ENCODE measurements at regions not wholly inside any gene's neighbourhood (a gene's known extent, or its start where the extent isn't known, plus 50 kb on each side); places are given as distances from the start of the nearest gene placed in this dataset.
"Not testable (repeated sequence)": the region's sequence is repeated elsewhere in the genome, so short reads cannot be mapped to it uniquely, and the experiment has no call there.

- POLR2A ChIA-PET: no interaction called here
- CTCF ChIA-PET: interaction anchor here (0.9 kb wide), 1 partner anchor 12 kb away, joined by 3 read pairs; no protein-coding TSS in a partner anchor
Measured at GRCh38 chr7:131869169-131869844, 312.9 kb upstream of the PODXL start.

- CTCF ChIA-PET: no interaction called here
- POLR2A ChIA-PET: no interaction called here
Measured at GRCh38 chr7:131867461-131867860, 311.0 kb upstream of the PODXL start.

DNA sequence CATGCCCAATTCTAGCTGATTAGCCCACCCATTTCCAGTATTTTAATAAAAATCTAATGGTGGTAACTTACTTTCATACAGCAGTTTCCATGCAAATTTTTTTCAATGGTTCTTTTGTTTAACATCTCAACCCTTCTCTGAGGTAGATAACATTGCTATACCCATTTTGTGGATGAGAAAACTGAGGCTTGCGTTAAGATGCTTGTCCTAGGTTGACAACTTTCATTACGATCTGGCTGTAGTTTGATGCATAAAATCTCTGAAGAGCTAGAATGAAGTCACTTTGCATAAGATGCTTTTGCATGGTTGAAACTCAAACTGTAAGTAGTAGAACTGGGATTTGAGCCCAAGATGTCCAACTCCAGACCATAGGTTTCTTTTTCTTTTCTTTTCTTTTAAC, 309.5 kb upstream of the PODXL start:
- ChIA-PET CTCF (no interaction called here), POLR2A (no interaction called here)

GRCh38 chr7:131861620-131862346, 305.4 kb upstream of the PODXL start:
- CTCF ChIA-PET: no interaction called here
- POLR2A ChIA-PET: no interaction called here

DNA sequence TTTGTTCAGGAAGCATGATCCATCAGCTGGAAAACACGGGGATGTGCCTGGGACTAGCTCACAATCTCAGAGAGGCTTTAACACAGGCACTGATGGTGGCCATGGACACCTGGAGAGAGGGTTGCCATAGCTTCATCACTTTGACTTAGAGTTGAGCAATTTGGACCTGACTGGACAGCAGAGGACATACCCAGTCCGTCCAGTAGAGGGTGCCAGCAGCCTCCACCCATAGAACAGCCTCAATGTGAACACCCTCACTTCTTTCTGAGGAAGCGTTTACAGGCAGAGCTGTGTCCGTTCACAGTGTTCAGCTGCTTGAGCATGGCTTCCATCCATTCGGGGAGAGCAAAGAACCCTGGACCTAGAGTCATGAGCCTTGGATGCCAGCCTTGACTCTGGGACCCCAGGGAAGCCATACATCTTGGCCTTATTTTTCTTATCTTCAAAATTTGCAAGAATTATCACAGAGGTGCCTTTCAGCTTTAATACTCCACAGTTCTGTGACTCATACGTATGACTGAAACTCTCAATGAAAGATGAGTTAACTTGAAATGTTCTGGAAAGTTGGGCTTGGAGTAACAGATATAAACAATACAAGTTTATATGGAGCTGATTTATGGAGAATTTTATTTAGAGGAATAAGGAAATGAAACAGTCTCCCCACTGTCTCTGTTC, 302.9 kb upstream of the PODXL start:
- POLR2A ChIA-PET: no interaction called here

DNA sequence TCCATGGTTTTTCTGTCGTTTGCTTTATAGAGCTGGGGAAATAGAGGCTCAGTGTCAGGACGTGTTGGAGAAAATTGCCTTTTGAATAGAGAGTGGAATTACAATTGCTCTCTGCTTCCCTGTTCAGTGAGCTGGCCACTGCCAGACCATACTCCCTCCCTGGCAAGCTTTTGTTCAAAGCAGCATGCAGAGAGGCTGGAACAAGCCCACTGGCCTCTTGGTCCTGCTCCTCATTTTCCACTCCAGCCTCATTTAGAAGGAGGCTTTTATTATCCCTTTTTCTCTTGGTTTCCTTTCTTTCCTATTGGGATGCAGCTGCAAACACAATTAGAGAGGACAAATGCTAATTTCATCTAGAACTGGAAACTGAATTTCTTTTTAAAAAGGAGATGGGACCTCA, 302.2 kb upstream of the PODXL start:
- CTCF ChIA-PET: interaction anchor here (0.6 to 1.6 kb wide), 3 partner anchors 9 to 84 kb away, joined by 3 to 5 read pairs (median 3); no protein-coding TSS in a partner anchor
- POLR2A ChIA-PET: no interaction called here

More for the DNA sequence above, 302.9 kb upstream of the PODXL start:
- CTCF ChIA-PET: interaction anchor here (0.6 to 1.6 kb wide), 4 partner anchors 10 to 164 kb away, joined by 3 to 5 read pairs (median 4); no protein-coding TSS in a partner anchor

DNA sequence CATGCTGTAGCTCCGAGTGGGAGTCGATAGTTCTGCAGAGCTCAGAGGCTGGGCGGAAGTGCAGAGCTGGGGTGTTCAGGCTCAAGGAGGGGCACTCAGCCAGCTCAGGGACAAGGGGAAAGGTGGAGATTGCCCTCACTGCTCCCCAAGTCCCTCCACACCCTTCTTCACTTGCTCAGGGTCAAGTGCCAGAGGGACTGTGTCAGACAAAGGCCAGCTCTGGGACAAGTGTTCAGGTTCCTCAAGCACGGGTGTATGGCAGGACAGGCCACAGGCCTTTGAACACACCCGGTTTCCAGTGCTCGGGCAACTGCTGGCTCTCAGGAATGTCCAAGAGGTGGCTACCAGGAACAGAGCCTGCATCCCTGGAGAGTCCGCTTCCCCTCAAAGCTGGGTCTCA, 293.0 kb upstream of the PODXL start:
- POLR2A ChIA-PET: no interaction called here
- CTCF ChIA-PET: interaction anchor here (1.3 kb wide), 1 partner anchor 9 kb away, joined by 5 read pairs; no protein-coding TSS in a partner anchor

GRCh38 chr7:131848033-131848432, 291.6 kb upstream of the PODXL start:
- ChIA-PET CTCF (interaction anchor here (0.8 kb wide), 1 partner anchor 11 kb away, joined by 3 read pairs; no protein-coding TSS in a partner anchor), POLR2A (no interaction called here)

GRCh38 chr7:131845573-131846314, 289.3 kb upstream of the PODXL start:
- ChIA-PET CTCF (no interaction called here), POLR2A (no interaction called here)

GRCh38 chr7:131844369-131844768, 287.9 kb upstream of the PODXL start:
- CTCF ChIA-PET: no interaction called here
- POLR2A ChIA-PET: no interaction called here

- CTCF ChIA-PET: no interaction called here
- POLR2A ChIA-PET: no interaction called here
Measured at GRCh38 chr7:131843898-131844331, 287.5 kb upstream of the PODXL start.

DNA sequence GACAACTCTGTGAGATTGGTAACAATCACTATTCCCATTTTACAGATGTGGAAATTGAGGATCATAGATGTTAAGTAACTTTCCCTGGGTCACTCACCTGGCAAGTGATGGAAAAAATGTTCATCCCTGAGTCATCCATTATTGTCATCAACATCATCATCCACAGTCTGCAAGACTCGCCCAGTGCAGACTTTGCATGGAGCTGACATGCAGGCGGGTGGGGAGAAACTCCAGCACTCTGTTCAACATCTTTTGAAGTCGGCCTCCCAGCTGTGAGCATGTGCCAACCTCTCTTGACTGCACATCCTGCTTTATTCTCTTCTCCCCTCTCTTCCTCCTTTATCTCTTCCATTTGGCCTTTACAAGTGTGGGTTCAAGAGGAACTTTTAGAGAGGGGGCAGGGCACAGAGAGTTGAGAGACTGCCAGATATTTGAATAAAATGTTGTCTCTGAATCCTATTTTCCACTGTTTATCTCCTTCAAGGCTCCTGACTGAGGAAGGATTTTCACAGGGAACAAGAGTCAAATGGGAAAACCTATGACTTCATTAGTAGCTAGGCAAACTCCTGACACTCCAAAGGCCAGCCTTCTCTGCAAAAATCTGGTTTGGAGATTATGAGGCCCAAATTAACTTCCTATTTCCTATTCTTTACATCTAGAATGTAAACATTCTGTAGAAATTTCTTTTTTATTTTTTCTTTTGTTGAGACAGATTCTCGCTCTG, 283.7 kb upstream of the PODXL start:
- ChIA-PET POLR2A (no interaction called here), CTCF (no interaction called here)

GRCh38 chr7:131836733-131837132, 280.3 kb upstream of the PODXL start:
- ChIA-PET CTCF (no interaction called here), POLR2A (no interaction called here)

- ChIA-PET CTCF (no interaction called here), POLR2A (no interaction called here)
Measured at GRCh38 chr7:131835141-131835540, 278.7 kb upstream of the PODXL start.

GRCh38 chr7:131830681-131831080, 274.3 kb upstream of the PODXL start:
- CTCF ChIA-PET: no interaction called here

GRCh38 chr7:131829947-131830558, 273.6 kb upstream of the PODXL start:
- CTCF ChIA-PET: no interaction called here
- POLR2A ChIA-PET: no interaction called here

More at GRCh38 chr7:131830681-131831080, 274.3 kb upstream of the PODXL start:
- POLR2A ChIA-PET: no interaction called here

GRCh38 chr7:131827421-131827820, 271.0 kb upstream of the PODXL start:
- ChIA-PET POLR2A (no interaction called here), CTCF (no interaction called here)

- ChIA-PET CTCF (no interaction called here), POLR2A (no interaction called here)
Measured at GRCh38 chr7:131826960-131827359, 270.5 kb upstream of the PODXL start.

GRCh38 chr7:131823961-131824440, 267.6 kb upstream of the PODXL start:
- POLR2A ChIA-PET: not testable (repeated sequence)

More at GRCh38 chr7:131823961-131824440, 267.6 kb upstream of the PODXL start:
- CTCF ChIA-PET: not testable (repeated sequence)

All from activated CD8-positive, alpha-beta memory T cell treated with anti-CD3 and anti-CD28 coated beads for 36 hours (primary cell).